ENCODE measurements at regions not wholly inside any gene's neighbourhood (a gene's known extent, or its start where the extent isn't known, plus 50 kb on each side); places are given as distances from the start of the nearest gene placed in this dataset.

GRCh38 chr4:59685626-59686025 is 1514.5 kb upstream of the ADGRL3 start:
- no peaks in the 10 kb centered on the region for H3K4me1 ChIP-seq
- TF ChIP-seq POLR2A (IDR thresholded peaks at IDR 0.05): no peak
- no peaks in the 10 kb centered on the region for H3K36me3 ChIP-seq
- no peaks in the 10 kb centered on the region for H3K27me3 ChIP-seq
- DNase-seq: no peak
- intact Hi-C loops (cut with DNase I): no loop called here
- 68 to 73% methylated on average over 1 of the region's 1 CpG for WGBS, 2 donors
- no peak overlapping the region for H3K27ac ChIP-seq
- no peak overlapping the region for H3K4me3 ChIP-seq
- no peaks in the 10 kb centered on the region for H3K9me3 ChIP-seq

- no peaks in the 10 kb centered on the region for H3K4me1 ChIP-seq
- no peaks in the 10 kb centered on the region for H3K9me3 ChIP-seq
- no peak for DNase-seq
- intact Hi-C loops (cut with DNase I): no loop called here
- no peaks in the 10 kb centered on the region for H3K36me3 ChIP-seq
- no peak overlapping the region for H3K4me3 ChIP-seq
- WGBS, 2 donors: 44 to 57% methylated on average over 6 of the region's 6 CpGs
- no peaks in the 10 kb centered on the region for H3K27me3 ChIP-seq
- no peak overlapping the region for H3K27ac ChIP-seq
- no peak for TF ChIP-seq POLR2A (IDR thresholded peaks at IDR 0.05)
- TF ChIP-seq, protein P1, sequence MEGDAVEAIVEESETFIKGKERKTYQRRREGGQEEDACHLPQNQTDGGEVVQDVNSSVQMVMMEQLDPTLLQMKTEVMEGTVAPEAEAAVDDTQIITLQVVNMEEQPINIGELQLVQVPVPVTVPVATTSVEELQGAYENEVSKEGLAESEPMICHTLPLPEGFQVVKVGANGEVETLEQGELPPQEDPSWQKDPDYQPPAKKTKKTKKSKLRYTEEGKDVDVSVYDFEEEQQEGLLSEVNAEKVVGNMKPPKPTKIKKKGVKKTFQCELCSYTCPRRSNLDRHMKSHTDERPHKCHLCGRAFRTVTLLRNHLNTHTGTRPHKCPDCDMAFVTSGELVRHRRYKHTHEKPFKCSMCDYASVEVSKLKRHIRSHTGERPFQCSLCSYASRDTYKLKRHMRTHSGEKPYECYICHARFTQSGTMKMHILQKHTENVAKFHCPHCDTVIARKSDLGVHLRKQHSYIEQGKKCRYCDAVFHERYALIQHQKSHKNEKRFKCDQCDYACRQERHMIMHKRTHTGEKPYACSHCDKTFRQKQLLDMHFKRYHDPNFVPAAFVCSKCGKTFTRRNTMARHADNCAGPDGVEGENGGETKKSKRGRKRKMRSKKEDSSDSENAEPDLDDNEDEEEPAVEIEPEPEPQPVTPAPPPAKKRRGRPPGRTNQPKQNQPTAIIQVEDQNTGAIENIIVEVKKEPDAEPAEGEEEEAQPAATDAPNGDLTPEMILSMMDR (IDR thresholded peaks at IDR 0.05): no peak
Observed at GRCh38 chr4:59689149-59689548, 1511.0 kb upstream of the ADGRL3 start.

GRCh38 chr4:59695355-59696053 is 1504.6 kb upstream of the ADGRL3 start:
- Histone ChIP-seq H3K36me3 (no peaks in the 10 kb centered on the region), H3K27ac (no peak overlapping the region), H3K4me1 (no peaks in the 10 kb centered on the region), H3K9me3 (no peaks in the 10 kb centered on the region), H3K4me3 (no peak overlapping the region), H3K27me3 (no peaks in the 10 kb centered on the region)
- intact Hi-C loops (cut with DNase I): no loop called here
- TF ChIP-seq POLR2A (IDR thresholded peaks at IDR 0.05): no peak
- TF ChIP-seq, protein P1 (IDR thresholded peaks at IDR 0.05): no peak
- WGBS, 2 donors: 55 to 72% methylated on average over 5 of the region's 5 CpGs
- DNase-seq: no peak

- Histone ChIP-seq H3K4me3 (no peak overlapping the region), H3K36me3 (no peaks in the 10 kb centered on the region), H3K9me3 (no peaks in the 10 kb centered on the region), H3K4me1 (no peaks in the 10 kb centered on the region), H3K27me3 (no peaks in the 10 kb centered on the region), H3K27ac (no peak overlapping the region)
- 85 to 86% methylated on average over 2 of the region's 2 CpGs for WGBS, 2 donors
- no peak for DNase-seq
- no peak for TF ChIP-seq POLR2A (IDR thresholded peaks at IDR 0.05)
- TF ChIP-seq, protein P1 (IDR thresholded peaks at IDR 0.05): no peak
- intact Hi-C loops (cut with DNase I): no loop called here
Observed at GRCh38 chr4:59698041-59698440, 1502.1 kb upstream of the ADGRL3 start.

DNA sequence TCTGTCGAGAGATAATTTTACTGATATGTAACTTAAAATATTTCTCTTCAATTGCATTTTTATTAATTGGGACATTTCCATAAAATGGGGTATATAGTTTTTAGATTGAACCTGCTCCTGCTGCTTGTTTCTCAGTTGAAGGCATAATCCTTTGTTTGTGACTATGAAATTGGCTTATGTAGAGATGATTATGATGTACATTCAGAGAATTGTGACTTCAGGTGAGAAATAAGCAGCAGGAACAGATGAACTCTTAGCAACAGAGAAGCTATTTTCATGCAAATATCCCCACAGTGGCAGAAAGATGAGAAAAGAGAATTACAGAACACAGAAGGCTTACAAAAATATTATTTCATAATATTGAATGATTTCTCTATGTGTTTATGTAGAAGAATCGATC is 1499.5 kb upstream of the ADGRL3 start:
- Histone ChIP-seq H3K4me3 (no peak overlapping the region), H3K9me3 (no peaks in the 10 kb centered on the region), H3K27ac (no peak overlapping the region), H3K36me3 (no peaks in the 10 kb centered on the region), H3K4me1 (no peaks in the 10 kb centered on the region), H3K27me3 (no peaks in the 10 kb centered on the region)
- intact Hi-C loops (cut with DNase I): no loop called here
- TF ChIP-seq, protein P1 (IDR thresholded peaks at IDR 0.05): no peak
- TF ChIP-seq POLR2A (IDR thresholded peaks at IDR 0.05): no peak
- WGBS, 2 donors: 71 to 74% methylated on average over 2 of the region's 2 CpGs
- no peak for DNase-seq

DNA sequence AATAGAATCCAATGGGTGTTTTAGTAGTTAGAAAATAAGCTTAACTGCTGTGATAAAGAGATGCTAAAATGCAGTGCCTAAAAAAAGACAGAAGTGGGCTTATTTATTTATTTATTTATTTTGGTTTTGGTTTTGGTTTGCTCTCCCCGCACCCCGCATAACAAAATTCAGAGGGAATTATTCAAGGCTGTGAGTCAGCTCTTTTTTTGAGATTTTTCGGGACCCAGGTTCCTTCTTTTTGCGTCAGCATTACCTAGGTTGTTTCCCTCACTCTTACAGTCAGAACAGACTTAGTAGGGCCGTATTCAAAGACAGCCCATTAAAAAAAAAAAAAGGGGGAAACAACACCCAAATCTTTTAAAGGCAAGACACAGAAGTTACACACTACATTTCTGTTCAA is 1495.5 kb upstream of the ADGRL3 start:
- Histone ChIP-seq H3K9me3 (no peaks in the 10 kb centered on the region), H3K4me1 (no peaks in the 10 kb centered on the region), H3K36me3 (no peaks in the 10 kb centered on the region), H3K4me3 (no peak overlapping the region), H3K27ac (no peak overlapping the region), H3K27me3 (no peaks in the 10 kb centered on the region)
- TF ChIP-seq, protein P1 (IDR thresholded peaks at IDR 0.05): no peak
- no peak for TF ChIP-seq POLR2A (IDR thresholded peaks at IDR 0.05)
- WGBS, 2 donors: 57 to 60% methylated on average over 5 of the region's 5 CpGs
- intact Hi-C loops (cut with DNase I): no loop called here
- DNase-seq: no peak
